HepG2 (cell line): ENCODE measurements at regions not wholly inside any gene's neighbourhood (a gene's known extent, or its start where the extent isn't known, plus 50 kb on each side); places are given as distances from the start of the nearest gene placed in this dataset.

Source experiments
- ATAC-seq: fragments of 200-7000 bp; cut with Tn5 transposase; 3 replicates; pipeline ENCODE4 v1.9.1; 2020; ENCODE audit warnings: mild to moderate bottlenecking, moderate library complexity
- BruUV-seq: library from RNA; stranded (reverse); fragments of 400-500 nt; replicated peaks from 2 replicates; lab custom pipeline; 2021; lab: Mats Ljungman, UMichigan
- CTCF ChIA-PET: fragments of 300-600 bp; formaldehyde crosslinking; extraction: SDS; loops from one replicate; lab custom pipeline; 2021; ENCODE audit warnings: low total read pairs, inconsistent platforms, low intra/inter-chr PET ratio; lab: Yijun Ruan, JAX
- POLR2A ChIA-PET: fragments of 350-600 bp; sonication (Branson Sonifier 250); formaldehyde crosslinking; loops from one replicate; lab custom pipeline; 2020; ENCODE audit warnings: antibody characterized with exemption, inconsistent platforms; lab: Yijun Ruan, JAX
- DNase-seq: peaks from one replicate; pipeline ENCODE4 v3.0.0-alpha.2; 2015; ENCODE audit warnings: low spot score
- FAIRE-seq: peaks from 3 replicates; lab custom pipeline; 2011; peaks lifted over from hg19 to GRCh38; lab: Jason Lieb, UNC
- H2AFZ ChIP-seq: one replicate; pipeline ENCODE4 v1.6.1; 2011; ENCODE audit warnings: low read length, inconsistent platforms
- H3K27ac ChIP-seq: fragments of 300-600 bp; 3 replicates; pipeline ENCODE4 v1.8.0; 2011; ENCODE audit warnings: mixed run types, mild to moderate bottlenecking, mixed read lengths, low read length, inconsistent platforms; ENCODE audit not compliant: insufficient read depth; ENCODE audit errors: extremely low read length
- H3K27me3 ChIP-seq, 2 experiments: fragments of 200-600 bp in 1 of 2; 2 replicates in 1 of 2; 3 replicates in 1 of 2; pipeline versions ENCODE4 v1.6.0 to v1.8.0; 2011; ENCODE audit warnings: low read length in 2 of 2, mild to moderate bottlenecking in 2 of 2, moderate library complexity in 2 of 2, inconsistent platforms in 1 of 2; ENCODE audit not compliant: insufficient read depth in 2 of 2, control insufficient read depth in 1 of 2
- H3K36me3 ChIP-seq, 2 experiments: fragments of 200-600 bp in 1 of 2; replicated peaks in 1 of 2; 2 replicates in 1 of 2; 3 replicates in 1 of 2; pipeline versions ENCODE4 v1.5.1 to v1.8.0; 2011; ENCODE audit warnings: low read length in 2 of 2, inconsistent platforms in 1 of 2; ENCODE audit not compliant: insufficient read depth in 2 of 2, control insufficient read depth in 1 of 2
- H3K4me1 ChIP-seq: 2 replicates; pipeline ENCODE4 v1.5.1; 2012; ENCODE audit warnings: low read length, inconsistent platforms; ENCODE audit not compliant: insufficient read depth
- H3K4me2 ChIP-seq: 2 replicates; pipeline ENCODE4 v1.6.0; 2011; ENCODE audit warnings: low read depth, low read length, inconsistent platforms
- H3K4me3 ChIP-seq, 3 experiments: fragments of 200-600 bp in 1 of 3; sonication (generic), shearing (Covaris generic) in 1 of 3; replicated peaks in 1 of 3; 2 replicates each; pipeline ENCODE4 v1.5.1; 2011 to 2016; ENCODE audit warnings: low read length in 3 of 3, inconsistent platforms in 2 of 3, low read depth in 2 of 3, mild to moderate bottlenecking in 2 of 3, control low read depth in 1 of 3, mixed read lengths in 1 of 3; ENCODE audit not compliant: insufficient read depth in 1 of 3
- H3K79me2 ChIP-seq: one replicate; pipeline ENCODE4 v1.6.1; 2011; ENCODE audit warnings: low read length, inconsistent platforms; ENCODE audit not compliant: insufficient read depth
- H3K9ac ChIP-seq: 2 replicates; pipeline ENCODE4 v1.6.0; 2011; ENCODE audit warnings: mild to moderate bottlenecking, low read depth, low read length, inconsistent platforms; ENCODE audit not compliant: insufficient read depth
- H3K9me3 ChIP-seq: 2 replicates; pipeline ENCODE4 v1.5.1; 2012; ENCODE audit warnings: mild to moderate bottlenecking, low read length
- H4K20me1 ChIP-seq: 2 replicates; pipeline ENCODE4 v1.6.0; 2011; ENCODE audit warnings: inconsistent platforms, mild to moderate bottlenecking, low read length, moderate library complexity; ENCODE audit not compliant: insufficient read depth
- HOXA3 ChIP-seq: sonication (generic); formaldehyde crosslinking; IDR thresholded peaks from 2 replicates; pipeline ENCODE4 v1.5.0; 2020; ENCODE audit warnings: missing genetic modification reagents
- PRPF4 ChIP-seq: fragments of 200-400 bp; formaldehyde crosslinking; IDR thresholded peaks from 2 replicates; pipeline ENCODE4 v1.6.1; 2016; ENCODE audit warnings: low read length, low read depth; ENCODE audit not compliant: poor library complexity, severe bottlenecking
- SMC3 ChIP-seq: IDR thresholded peaks from 2 replicates; pipeline ENCODE4 v1.6.1; 2011; ENCODE audit warnings: low read length, improper control_type of control experiment
- ZNF20 ChIP-seq: sonication (generic); formaldehyde crosslinking; IDR thresholded peaks from 2 replicates; pipeline ENCODE4 v1.4.0; 2020; ENCODE audit warnings: mild to moderate bottlenecking, moderate library complexity, missing genetic modification reagents
- ZNF839 ChIP-seq: sonication (generic); formaldehyde crosslinking; IDR thresholded peaks from 2 replicates; pipeline ENCODE4 v1.4.0; 2020; ENCODE audit warnings: missing genetic modification reagents, mild to moderate bottlenecking, borderline replicate concordance
- ZSCAN20 ChIP-seq: sonication (generic); formaldehyde crosslinking; IDR thresholded peaks from 2 replicates; pipeline ENCODE4 v1.4.0; 2020; ENCODE audit warnings: missing genetic modification reagents, mild to moderate bottlenecking, borderline replicate concordance
- WGBS: methylation state at CpG from one replicate; pipeline ENCODE4 v1.1.6; 2017; ENCODE audit warnings: low lambda C conversion rate; 5-methylcytosine and 5-hydroxymethylcytosine counted together
- in situ Hi-C: cut with HindIII; loops from 2 replicates; pipeline ENCODE4 v1.10.0; 2017; ENCODE audit warnings: low pct_unique_long_range_greater_than_20kb; ENCODE audit not compliant: extremely low pct_ligation_motif_present
- intact Hi-C: fragments of 100-400 bp; cut with micrococcal nuclease; formaldehyde crosslinking; loops from one replicate; pipeline ENCODE4 v1.10.0; 2022; ENCODE audit not compliant: unreplicated experiment
- TF ChIP-seq, protein P1 (sequence below): sonication (generic); formaldehyde crosslinking; IDR thresholded peaks from 2 replicates; pipeline ENCODE4 v1.9.0; 2021; ENCODE audit warnings: missing genetic modification reagents, mild to moderate bottlenecking, borderline replicate concordance
- TF ChIP-seq, protein P2 (sequence below): sonication (generic); formaldehyde crosslinking; IDR thresholded peaks from 2 replicates; pipeline ENCODE4 v1.4.0; 2020; ENCODE audit warnings: missing genetic modification reagents, low read depth, mild to moderate bottlenecking, borderline replicate concordance

DNA sequence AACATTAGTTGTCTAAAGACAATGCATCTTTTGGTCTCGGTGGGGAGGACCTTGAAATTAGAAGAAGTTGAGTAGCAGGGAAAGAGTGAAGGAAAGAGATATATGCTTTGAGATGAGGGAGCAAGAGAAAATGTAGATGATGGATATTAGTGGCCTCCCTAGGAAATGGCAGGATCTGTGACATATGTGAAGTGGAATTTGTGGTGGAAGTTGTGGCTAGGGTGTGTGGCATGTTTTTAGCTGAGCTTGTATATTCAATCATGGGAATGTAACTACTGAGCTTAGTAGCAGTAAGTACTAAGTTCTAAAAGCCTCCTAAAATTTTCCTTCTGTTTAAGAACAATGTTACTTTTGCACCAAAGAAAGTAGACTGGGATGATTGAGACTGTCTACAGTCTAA is 382.8 kb upstream of the CTSO start:
- in situ Hi-C loops (no loop called here), intact Hi-C loops (no loop called here)
- no peak overlapping the region for H3K4me2 ChIP-seq
- no peaks in the 10 kb centered on the region for H3K36me3 ChIP-seq
- ATAC-seq (no peak), FAIRE-seq (no peak), DNase-seq (no peak)
- no peaks in the 10 kb centered on the region for H3K4me1 ChIP-seq
- TF ChIP-seq HOXA3 (CRISPR knock-in tag) (no peak), ZNF839 (CRISPR knock-in tag) (no peak), ZNF20 (CRISPR knock-in tag) (no peak), SMC3 (no peak), PRPF4 (no peak), ZSCAN20 (CRISPR knock-in tag) (no peak)
- TF ChIP-seq, protein P1, sequence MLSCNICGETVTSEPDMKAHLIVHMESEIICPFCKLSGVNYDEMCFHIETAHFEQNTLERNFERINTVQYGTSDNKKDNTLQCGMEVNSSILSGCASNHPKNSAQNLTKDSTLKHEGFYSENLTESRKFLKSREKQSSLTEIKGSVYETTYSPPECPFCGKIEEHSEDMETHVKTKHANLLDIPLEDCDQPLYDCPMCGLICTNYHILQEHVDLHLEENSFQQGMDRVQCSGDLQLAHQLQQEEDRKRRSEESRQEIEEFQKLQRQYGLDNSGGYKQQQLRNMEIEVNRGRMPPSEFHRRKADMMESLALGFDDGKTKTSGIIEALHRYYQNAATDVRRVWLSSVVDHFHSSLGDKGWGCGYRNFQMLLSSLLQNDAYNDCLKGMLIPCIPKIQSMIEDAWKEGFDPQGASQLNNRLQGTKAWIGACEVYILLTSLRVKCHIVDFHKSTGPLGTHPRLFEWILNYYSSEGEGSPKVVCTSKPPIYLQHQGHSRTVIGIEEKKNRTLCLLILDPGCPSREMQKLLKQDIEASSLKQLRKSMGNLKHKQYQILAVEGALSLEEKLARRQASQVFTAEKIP (CRISPR knock-in tag) = no peak
- TF ChIP-seq, protein P2, sequence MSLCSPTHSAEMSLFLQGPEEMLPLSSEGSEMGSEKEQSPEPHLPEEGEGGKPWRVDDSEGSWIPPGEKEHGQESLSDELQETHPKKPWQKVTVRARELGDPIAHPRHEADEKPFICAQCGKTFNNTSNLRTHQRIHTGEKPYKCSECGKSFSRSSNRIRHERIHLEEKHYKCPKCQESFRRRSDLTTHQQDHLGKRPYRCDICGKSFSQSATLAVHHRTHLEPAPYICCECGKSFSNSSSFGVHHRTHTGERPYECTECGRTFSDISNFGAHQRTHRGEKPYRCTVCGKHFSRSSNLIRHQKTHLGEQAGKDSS (CRISPR knock-in tag) = no peak
- no peaks in the 10 kb centered on the region for H3K9me3 ChIP-seq
- no peak overlapping the region for H2AFZ ChIP-seq
- H3K27me3 ChIP-seq = no peaks in the 10 kb centered on the region
- WGBS = 5% methylated on average over 1 of the region's 1 CpG
- no peak overlapping the region for H3K27ac ChIP-seq
- POLR2A ChIA-PET = no interaction called here
- no peak overlapping the region for H3K4me3 ChIP-seq
- H3K79me2 ChIP-seq = no peaks in the 10 kb centered on the region
- CTCF ChIA-PET = no interaction called here
- no TSS peak for BruUV-seq
- no peak overlapping the region for H3K9ac ChIP-seq
- no peaks in the 10 kb centered on the region for H4K20me1 ChIP-seq
